GM18498 (cell line): ENCODE measurements at regions not wholly inside any gene's neighbourhood (a gene's known extent, or its start where the extent isn't known, plus 50 kb on each side); places are given as distances from the start of the nearest gene placed in this dataset.

Experiments used
- ATAC-seq: cut with Tn5 transposase; IDR thresholded peaks from one replicate; pipeline ENCODE4 v1.9.1; 2021; ENCODE audit warnings: mild to moderate bottlenecking, moderate library complexity; ENCODE audit not compliant: unreplicated experiment

DNA sequence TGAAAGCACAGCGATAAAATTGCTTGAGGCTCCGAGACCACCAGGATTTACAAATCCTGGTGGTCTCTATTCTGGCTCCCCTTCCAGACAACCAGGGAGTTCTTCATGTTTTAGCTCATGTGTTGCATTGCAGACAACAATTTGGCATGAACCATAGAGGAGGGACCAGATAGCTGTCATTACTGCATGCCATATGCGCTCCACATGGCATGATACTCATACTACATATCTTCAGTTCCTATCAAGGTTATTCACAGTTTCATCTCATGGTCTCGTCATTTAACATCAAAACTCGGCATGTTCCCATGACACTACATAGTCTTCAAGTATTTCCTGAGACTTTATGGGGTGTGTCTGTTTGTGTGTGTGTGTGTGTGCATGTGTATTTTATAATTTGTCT, 220.3 kb downstream of the OR13H1 start:
- no peak for ATAC-seq

DNA sequence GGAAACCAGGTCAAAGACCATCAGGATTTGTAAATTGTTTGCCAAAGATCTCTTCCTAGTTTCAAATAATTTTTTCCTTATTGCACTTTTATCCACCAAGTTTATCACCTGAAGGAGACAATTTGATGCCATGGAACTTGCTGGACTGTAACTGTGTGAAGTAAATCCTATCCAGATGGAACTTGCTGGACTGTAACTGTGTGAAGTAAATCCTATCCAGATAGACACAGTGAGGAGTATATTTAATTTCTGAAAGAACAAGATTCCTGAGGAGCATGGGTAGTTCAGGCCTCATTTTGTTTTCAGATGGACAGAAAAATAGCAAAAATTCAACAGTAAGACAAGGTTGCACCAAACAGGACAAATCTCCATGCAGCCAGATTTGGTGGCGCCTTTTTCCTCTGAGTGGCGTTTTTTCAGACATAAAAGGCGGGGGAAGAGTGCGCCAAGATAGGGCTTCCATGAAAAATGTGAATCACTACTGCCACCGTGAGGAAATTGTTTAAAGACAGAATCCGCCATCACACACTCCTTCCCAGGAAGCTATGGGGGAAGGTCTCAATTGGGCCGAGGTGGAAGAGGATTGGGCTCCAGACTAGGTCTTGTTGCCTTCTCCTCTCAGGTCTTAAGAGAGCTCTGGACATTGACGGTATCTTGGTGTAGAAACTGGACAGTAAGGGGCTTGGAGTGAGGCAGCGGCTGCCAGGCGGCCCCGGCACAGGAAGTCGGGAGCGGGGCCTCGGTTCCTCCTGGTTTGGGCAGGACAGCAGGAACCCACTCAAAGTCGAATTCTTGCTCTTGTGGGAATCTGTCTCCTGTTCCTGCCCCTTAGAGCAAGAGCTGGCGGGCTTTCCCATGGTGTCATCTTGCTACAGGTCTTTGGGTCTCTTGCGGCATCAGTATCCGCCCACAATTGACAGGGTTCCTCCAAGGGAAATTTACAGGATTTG, 234.7 kb downstream of the OR13H1 start:
- ATAC-seq, result no peak

DNA sequence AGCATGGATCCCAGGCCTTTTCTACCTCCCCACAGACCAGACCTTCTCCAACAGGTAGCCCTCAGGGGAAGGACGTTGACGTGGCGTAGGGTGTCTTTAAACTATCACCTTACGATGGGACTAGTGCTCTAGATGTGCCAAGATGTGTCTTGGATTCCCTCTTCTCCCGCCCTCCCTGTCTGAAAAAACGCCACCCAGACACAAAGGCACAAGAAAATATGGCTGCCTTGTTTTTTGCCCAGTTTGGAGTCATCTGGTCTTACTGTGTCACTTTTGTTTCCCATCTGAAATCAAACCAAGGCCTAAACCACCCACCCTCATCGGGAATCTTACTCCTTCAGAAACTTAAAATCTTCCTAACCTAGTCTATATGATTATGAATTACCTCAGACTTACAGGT, 235.4 kb downstream of the OR13H1 start:
- ATAC-seq, result no peak

DNA sequence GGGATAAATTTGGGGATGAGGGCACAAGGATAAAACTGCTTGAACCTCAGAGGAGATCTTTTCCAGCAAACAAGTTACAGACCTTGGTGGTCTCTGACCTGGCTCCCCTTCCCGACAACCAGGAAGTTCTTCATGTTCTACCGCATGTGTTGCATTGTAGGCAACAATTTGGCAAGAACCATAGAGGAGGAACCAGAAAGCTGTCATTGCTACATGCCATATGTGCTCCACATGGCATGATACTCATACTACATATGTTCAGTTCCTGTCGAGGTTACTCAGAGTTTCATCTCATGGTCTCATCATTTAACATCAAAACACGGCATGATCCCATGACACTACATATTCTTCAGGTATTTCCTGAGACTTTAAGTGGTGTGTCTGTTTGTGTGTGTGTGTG, 235.9 kb downstream of the OR13H1 start:
- no peak for ATAC-seq

DNA sequence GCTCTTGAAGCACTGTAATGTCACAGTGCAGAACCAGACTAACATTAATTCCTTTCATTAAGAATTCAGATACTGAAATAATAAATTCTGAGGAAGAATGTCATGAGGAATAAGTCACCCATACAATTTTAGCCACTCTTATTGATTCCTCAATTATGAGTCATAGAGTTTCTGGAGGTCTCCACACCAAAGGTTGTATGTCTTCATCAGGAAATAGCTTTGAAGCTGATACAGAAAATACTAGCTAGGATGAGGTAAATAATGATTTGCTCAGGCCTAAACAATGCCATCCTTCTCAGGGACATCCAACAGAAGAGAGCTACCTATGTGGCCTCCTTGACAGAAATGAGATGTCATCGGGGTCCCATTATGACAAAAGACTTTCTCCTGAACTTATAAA, 238.8 kb downstream of the OR13H1 start:
- no peak for ATAC-seq

DNA sequence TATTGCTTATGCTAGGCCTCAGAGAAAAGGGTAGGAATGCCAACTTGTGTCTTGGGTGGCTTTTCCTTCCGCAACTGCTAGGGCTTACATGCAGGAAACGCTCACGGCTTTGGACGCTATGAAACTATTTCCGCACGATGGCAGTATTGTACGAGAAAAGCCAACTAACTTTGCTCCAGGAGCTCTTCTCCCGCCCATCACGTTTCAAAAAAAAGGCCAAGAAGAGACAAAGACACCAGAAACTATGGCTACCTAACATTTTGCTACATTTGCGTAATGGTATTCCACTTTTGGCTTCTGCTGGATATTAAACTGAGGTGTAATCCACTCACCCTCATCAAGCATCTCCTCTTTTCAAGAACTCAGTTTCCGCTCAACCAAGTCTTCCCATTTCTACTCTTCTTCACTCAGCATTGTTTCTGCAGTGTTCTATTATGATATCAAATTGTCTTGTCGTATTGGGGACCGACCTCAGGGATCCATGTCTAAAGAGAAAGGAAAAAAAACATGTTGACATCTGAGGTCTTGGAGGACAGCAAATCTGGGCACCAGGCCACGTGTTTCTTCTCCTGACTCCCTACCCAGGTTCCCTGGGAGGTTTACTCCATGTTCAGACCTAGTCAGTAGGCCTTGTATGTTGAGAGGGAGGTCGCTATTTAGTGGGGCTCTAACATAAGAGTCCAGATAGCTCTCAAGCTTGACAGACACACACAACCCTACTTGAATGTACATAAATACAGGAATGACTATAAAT, 239.4 kb upstream of the STK26 start:
- ATAC-seq, result no peak

DNA sequence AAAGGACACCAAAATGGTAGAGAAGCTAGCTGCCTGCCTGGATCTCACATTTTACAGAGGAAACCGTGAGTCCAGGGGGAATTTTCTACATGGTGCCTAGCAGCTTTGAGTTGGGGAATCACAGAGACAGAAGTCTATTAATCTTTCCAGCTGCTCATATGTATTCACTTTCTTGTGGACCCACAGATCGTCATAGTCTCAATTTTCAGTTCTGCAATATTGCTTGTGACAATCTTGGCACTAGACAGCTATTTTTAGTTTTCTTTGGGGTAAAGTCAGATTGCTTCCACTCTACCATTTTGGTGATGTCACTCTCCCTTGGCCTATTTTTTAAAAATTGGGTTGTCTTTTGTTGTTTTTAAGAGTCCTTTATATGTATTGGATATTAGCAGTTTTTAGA, 233.4 kb upstream of the STK26 start:
- ATAC-seq, result peak; percentile 73

DNA sequence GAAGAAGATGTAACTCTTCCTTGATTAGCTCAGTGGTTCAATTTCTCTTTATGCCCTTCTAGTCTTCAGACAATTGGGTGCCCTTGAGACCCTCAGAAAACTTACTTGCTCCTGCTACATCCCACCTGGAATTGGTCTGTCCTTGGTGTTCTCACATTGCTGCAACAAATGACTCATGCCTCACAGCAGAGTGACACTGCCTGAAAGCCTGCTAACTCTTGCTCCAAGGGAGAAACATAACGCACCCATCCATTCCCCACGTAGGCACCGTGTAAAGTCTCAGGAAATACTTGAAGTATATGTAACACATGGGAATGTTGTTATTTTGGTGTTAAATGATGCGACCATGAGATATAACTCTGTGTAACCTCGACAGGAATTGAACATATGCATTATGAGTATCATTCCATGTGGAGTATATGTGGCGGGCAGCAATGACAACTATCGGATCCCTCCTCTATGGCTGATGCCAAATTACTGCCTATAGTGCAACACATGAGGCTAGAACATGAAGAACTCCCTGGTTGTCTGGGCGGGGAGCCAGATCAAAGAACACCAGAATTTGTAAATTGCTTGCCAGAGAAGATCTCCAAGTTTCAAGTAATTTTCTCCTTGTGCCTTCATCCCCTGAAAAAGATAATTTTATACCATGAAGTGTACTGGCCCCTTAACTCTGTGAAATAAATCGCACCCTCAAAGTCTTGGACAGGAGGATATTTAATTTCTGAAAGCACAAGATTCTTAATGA, 231.3 kb upstream of the STK26 start:
- ATAC-seq, result no peak

DNA sequence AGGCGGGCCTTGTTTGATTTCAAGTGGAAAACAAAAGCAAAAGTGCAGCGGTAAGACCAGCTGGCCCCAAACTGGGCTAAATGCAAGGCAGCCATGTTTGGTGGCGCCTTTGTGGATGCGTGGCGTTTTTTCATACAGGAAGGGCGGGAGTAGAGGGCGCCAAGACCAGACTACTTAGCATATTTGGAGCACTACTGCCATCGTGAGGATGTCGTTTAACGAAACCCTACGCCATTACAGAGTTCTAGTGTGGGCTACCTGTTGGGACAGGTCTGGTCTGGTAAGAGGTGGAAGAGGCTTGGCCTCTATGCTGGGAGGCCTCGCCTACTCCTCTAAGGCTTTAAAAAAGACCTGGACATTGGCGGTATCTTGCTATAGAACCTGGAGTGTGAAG, 230.7 kb upstream of the STK26 start:
- no peak for ATAC-seq

DNA sequence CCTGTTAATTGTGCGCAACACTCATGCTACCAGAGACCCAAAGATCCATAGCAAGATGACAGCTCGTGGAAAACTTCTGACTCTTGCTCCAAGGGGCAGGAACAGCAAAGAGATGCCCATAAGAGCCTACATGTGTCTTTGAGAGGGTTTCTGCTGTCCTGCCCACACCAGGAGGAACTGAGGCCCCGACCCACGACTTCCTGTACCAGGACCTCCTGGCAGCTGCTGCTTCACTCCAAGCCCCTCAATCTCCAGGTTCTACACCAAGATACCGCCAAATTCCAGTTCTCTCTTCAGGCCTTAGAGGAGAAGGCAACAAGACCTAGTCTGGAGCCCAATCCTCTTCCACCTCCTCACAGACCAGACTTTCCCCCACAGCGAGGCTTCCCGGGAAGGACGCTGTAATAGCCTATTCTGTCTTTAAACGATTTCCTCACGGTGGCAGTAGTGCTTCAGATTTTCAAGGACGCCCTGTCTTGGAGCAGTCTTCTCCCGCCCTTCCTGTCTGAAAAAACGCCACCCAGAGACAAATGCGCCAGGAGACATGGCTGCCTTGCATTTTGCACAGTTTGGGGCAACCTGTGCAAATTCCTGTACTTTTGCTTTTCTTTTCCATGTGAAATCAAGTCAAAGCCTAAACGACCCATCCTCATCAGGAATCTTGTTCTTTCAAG, 230.2 kb upstream of the STK26 start:
- no peak for ATAC-seq

DNA sequence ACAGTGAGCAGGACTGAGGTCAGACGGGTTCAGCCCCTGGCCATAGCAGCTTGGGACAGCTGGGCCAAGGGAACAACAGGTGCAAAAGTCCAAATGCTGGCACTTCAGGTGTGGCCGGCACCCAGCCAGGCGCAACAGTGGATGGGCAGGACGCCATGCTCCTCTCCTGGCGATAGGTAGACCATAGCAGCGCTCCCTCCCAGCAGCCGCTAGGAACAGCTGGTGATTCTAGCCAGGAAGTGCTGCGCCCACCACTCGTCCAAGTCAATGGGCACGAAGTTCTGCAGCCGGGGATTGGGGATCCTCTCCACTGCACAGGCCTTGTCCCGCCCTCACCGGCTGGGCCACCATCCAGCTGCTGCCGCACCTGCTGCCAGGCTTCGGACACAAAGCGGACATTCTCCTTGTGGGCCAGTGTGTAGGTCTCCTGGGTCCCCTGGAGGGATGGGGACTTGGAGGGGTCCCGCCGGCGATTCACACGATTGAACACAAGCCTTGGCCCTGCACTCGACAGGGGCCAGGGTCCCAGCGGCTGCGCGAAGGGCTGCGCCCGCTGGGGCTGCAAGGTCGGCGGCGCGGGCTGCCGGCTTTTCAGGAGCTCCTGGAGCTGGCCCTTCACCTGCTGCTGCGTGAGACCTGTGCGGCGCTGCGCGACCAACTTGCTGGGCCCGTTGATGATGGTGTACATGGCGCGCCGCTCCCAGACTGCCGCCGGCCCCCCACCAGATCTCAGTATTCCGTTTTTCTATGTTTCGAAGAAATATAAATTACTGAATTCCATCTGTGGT, 227.5 kb upstream of the STK26 start:
- ATAC-seq, result no peak

DNA sequence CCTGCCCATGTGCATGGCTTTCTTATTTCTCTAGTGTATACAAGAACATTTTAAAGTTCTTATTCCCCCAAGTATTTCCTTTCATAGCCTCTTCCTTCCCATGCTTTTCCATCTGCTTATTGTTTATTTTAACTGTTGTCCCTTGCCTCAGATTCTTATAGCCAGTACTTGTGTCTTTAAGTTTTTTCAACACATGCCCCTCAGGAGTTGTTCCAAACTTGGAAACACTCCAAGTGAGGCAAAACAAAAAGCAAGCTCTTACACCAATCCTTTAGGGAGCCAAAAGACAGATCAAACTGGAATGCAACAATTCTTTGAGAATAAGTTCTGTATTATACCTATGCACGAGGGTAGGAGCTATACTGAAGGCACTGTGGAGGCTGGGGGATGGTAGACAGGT, 222.0 kb upstream of the STK26 start:
- ATAC-seq, result no peak

DNA sequence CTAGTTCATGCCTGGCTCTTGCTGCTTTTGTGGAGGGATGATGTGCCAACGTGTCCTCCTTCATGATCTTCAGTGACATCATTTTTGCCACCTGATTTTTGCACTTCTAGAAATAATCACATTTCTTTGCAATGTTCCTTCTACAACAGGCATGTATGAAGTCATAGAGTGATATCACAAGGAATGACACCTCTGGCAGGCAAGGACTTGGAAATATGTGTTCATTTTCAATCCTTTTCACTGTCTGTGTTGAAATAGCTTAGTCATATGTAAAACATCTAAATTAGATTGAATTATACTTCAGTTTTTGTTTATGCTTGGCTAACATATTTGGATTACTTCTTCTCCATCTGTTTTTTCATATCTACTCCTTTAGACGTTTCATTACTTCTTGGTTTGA, 221.2 kb upstream of the STK26 start:
- no peak for ATAC-seq

DNA sequence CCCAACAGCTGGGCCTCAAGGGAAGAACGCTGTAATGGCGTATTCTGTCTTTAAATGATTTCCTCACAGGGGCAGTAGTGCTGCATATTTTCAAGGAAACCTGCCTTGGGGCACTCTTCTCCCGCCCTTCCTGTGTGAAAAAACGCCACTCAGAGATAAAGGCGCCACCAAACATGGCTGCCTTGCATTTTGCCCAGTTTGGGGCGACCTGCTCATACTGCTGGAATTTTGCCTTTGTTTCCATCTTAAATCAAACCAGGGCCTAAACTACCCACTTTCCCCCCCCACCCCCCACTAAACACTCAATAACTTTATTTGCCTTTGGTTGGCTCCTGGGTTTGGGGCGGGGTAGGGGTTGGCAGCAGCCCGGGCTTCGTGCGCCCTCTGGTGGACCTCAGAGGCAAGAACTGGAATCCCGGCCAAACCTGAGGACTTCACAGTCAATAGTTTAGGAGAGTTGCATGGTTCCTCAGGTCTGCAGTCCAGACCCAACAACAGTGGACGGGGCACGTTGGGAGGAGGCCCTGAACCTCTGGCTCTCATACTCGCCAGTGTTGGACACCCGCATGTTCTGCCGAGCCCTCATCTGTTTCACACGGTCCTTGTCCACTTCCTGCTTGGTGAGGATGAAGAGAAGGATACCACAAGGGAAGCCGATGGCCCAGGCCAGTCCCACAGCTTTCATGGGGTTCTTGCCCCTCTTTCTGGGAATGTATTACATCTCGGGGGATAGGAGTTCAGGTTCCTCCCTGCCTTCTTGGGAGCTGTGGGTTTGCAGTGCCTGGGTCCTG, 220.1 kb upstream of the STK26 start:
- ATAC-seq, result peak; percentile 44

DNA sequence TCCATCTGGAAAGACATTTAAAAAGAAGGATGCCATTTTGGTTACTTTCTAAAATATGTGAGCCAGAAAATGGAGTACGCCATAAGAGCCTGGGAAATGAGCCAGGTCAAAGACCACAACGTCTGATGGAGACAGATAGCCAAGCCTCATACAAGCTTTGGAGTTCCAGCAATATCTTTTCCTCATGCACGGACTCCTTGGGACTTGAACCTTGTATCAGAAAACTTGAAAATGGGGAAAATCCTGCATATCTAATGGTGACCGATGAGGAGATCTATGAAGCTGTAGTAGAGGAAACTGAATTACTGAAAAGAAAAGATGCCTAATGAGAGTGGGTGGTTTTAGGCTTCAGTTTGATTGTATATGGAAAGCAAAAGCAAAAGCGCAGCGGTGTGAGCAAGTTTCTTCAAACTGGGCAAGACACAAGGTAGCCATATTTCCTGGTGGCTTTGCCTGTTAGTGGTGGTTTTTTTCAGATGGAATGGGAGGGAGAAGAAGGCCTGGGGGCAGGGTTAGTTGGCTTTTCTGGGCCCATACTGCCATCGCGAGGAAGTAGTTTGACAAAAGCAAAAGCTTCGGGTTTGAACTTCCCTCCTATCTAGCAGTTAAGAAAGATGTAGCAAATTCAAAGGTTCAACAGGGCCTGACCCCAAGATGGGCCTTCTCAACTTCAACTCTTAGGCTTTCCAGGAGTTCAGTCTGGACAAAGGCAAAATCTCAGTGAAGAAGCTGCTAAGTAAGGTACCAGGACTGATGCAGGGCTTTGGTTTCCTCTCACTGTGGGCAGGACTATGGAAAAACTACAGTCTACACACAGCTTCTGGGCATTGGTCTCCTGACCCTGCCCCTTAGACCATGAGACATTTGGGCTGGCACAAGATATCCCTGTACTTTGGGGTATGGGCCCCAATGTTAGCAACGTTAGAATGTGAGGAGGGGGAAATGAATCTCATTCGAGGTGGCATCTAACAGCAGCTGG, 210.0 kb upstream of the STK26 start:
- ATAC-seq, result peak; percentile 88

DNA sequence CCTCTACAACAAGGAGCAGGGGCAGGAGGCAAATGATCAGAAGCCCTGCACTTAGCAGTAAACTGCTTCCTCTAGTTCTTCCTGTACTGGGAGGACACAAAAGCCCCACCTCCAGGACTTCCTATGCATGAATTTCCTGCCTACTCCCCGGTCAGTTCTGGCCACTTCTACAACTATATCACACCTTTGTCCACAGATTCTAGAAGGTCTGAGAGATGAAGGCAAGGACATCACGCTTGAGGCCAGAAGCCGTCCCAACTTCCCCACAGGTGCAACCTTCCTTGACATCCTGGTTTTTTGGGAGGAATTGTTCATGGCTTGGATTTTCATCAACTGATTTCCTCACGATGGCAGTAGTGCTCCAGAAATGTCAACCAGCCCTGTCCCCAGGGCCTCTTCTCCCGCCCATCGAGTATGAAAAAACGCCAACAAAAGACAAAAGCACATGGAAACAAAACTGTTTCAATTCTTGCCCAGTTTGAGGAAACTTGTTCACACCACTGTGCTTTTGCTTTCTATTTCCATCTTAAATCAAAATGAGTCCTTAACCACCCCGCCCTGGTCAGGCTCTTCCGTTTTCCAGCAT, 206.5 kb upstream of the STK26 start:
- ATAC-seq, result peak; percentile 60

DNA sequence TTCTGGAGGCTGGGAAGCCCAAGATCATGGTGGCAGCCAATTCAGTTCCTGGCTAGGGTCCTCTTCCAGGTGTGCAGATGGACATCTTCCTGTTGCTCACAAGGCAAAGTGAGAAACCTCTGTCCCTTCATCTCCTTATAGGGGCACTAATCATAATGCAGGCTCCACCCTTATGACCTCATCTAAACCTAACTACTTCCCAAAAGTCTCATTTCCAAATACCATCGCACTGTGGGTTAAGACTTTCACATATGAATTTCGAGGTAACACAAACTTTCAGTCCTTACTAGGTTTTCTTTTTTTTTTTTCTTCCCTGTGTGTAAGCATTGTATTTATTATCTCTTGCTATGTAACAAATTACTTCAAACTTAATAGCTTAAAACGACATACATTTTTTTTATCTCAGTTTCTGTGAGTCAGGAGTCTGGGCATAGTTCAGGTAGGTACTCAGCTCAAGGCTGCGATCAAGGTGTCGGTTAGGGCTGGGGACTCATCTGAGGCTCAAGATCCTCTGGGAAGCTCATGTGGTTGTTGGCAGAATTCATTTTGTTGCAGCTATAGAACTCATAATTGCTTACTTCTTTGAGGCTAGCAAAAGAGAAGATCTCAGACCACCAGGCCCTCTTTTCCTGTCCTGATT, 204.7 kb upstream of the STK26 start:
- no peak for ATAC-seq
